Ascending aorta (tissue), 2 donors: ENCODE measurements at regions not wholly inside any gene's neighbourhood (a gene's known extent, or its start where the extent isn't known, plus 50 kb on each side); places are given as distances from the start of the nearest gene placed in this dataset.

Experiments
- DNase-seq, 2 donors: peaks; one replicate each; pipeline ENCODE4 v3.0.0-alpha.2; 2019; ENCODE audit warnings: low spot score in 2 of 2
- H3K27ac ChIP-seq, 2 donors: fragments of 200-600 bp; sonication (generic); one replicate each; pipeline ENCODE4 v1.5.1; 2016 to 2017; ENCODE audit warnings: mild to moderate bottlenecking in 1 of 2
- H3K27me3 ChIP-seq: fragments of 200-600 bp; sonication (generic); one replicate; pipeline ENCODE4 v1.5.1; 2017
- H3K36me3 ChIP-seq, 2 donors: fragments of 200-600 bp; sonication (generic); one replicate each; pipeline ENCODE4 v1.5.1; 2016
- H3K4me1 ChIP-seq, 2 donors: fragments of 200-600 bp; sonication (generic); one replicate each; pipeline ENCODE4 v1.5.1; 2016 to 2017; ENCODE audit warnings: mild to moderate bottlenecking in 1 of 2
- H3K4me3 ChIP-seq, 2 donors: fragments of 200-600 bp; sonication (generic); one replicate each; pipeline ENCODE4 v1.5.1; 2016 to 2017; ENCODE audit warnings: mild to moderate bottlenecking in 1 of 2
- H3K9me3 ChIP-seq, 2 donors: fragments of 200-600 bp; sonication (generic); one replicate each; pipeline ENCODE4 v1.5.1; 2016
- intact Hi-C: fragments of 100-400 bp; cut with DNase I; formaldehyde crosslinking; loops from one replicate; pipeline ENCODE4 v1.15.1; 2023
- TF ChIP-seq, protein P1 (sequence below), 3 experiments: fragments of 200-600 bp in 2 of 3; fragments of 450-650 bp in 1 of 3; sonication (generic) in 2 of 3; IDR thresholded peaks; one replicate each; pipeline ENCODE4 v1.5.1; 2016 to 2019; ENCODE audit warnings: antibody characterized with exemption in 3 of 3, mild to moderate bottlenecking in 1 of 3, moderate library complexity in 1 of 3

DNA sequence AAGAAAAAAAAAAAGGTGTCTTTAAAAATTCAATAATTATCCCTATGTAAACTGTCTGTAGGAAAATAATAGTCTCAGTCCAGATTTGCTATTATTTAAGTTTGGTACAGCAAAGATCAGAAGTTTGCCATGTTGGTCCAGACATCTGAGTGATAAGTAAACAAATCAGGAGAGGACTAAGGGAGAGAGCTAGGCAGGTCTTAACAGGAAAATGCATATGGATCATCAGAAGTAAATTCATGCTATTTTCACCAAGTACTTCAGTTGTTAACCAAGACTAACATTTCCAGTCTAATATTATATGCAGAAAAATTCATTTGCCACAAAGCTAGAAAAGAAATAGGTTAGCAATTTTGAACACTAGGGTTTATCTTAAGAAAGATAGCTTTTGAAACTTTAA, 95.0 kb upstream of the STK17B start:
- Histone ChIP-seq H3K27me3 (no peaks in the 10 kb centered on the region), H3K27ac (no peak overlapping the region), H3K36me3 (no peaks in the 10 kb centered on the region), H3K9me3 (no peaks in the 10 kb centered on the region), H3K4me1 (peaks cover 0 to 12% of the 10 kb centered on the region in 2 donors), H3K4me3 (no peak overlapping the region)
- intact Hi-C loops: no loop called here
- no peak for DNase-seq
- TF ChIP-seq, protein P1, sequence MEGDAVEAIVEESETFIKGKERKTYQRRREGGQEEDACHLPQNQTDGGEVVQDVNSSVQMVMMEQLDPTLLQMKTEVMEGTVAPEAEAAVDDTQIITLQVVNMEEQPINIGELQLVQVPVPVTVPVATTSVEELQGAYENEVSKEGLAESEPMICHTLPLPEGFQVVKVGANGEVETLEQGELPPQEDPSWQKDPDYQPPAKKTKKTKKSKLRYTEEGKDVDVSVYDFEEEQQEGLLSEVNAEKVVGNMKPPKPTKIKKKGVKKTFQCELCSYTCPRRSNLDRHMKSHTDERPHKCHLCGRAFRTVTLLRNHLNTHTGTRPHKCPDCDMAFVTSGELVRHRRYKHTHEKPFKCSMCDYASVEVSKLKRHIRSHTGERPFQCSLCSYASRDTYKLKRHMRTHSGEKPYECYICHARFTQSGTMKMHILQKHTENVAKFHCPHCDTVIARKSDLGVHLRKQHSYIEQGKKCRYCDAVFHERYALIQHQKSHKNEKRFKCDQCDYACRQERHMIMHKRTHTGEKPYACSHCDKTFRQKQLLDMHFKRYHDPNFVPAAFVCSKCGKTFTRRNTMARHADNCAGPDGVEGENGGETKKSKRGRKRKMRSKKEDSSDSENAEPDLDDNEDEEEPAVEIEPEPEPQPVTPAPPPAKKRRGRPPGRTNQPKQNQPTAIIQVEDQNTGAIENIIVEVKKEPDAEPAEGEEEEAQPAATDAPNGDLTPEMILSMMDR (IDR thresholded peaks at IDR 0.05): no peak

DNA sequence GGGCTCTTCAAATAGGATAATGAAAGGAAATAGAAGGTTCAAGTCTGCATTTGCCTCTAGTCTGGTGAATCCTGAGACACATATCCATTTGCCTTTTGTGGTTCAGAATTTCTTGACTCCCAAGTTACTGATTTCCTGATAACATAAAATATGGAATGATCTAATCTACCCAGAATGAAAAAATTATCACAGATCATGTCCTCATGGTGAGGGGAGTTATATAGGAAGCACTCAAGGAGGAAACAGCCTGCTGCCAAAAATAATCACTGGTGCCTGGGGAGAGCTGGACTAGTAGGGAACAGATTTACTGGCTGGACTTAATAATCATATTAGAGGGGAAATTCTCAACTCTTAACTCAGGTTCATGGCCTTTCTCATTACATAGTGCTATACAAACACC, 95.5 kb upstream of the STK17B start:
- TF ChIP-seq, protein P1 (IDR thresholded peaks at IDR 0.05): no peak
- H3K36me3 ChIP-seq: no peaks in the 10 kb centered on the region
- H3K4me3 ChIP-seq: no peak overlapping the region
- peaks cover 0 to 12% of the 10 kb centered on the region in 2 donors for H3K4me1 ChIP-seq
- no peaks in the 10 kb centered on the region for H3K9me3 ChIP-seq
- no peak for DNase-seq
- no peaks in the 10 kb centered on the region for H3K27me3 ChIP-seq
- intact Hi-C loops: no loop called here
- H3K27ac ChIP-seq: no peak overlapping the region

DNA sequence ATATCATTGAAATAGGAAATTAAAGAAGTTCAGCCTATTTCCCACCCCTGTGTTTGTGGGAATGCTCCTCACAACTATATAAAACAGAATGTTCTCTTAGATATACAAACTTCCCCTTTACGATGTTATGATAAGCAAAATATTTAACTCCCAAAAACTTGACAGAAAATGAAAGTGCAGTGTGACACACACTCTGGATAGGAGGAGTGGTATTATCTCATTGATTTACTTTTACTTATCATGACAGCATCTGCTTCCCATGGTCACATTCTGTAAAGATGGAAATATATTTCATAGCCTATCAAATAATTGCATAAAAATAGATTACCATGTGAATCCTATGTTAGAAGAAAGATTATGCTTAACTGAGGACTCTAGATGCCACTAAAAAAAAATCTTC, 96.6 kb upstream of the STK17B start:
- Histone ChIP-seq H3K4me3 (no peak overlapping the region), H3K4me1 (peaks cover 0 to 12% of the 10 kb centered on the region in 2 donors)

DNA sequence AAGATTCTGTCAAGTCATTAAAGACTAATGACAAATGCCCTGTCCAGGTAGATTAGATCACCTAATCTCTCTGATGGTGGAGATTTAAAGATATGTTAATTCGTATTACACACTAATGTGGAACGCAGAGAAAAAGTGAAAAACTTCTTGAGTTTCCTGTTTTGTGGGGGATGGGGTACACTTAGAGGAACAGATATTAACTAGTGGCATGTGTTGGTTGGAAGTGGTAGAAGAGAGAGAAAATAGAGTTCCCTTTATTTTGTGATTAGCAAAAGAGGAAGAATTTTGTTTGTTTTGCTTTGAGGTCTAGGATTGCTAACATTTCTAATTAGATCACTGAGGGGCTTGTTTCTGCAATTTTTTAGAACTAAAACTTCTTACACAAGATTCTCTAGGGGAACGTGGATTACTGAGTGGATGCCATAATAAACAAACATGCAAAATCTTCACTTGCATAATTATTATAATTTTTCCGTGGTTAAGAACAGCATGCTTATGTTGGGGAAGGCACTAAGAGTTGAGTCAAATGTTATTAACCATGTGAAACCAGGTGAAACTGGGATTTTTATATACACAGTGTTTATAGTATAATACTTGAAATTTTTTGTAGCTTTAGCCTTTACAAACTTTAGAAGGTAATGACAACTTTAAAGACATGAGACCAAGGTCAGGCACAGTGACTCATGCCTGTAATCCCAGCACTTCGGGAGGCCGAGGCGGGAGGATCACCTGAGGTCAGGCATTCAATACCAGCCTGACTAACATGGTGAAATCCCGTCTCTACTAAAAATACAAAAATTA, 97.4 kb upstream of the STK17B start:
- TF ChIP-seq, protein P1 (IDR thresholded peaks at IDR 0.05): no peak
- no peak for DNase-seq
- no peak overlapping the region for H3K4me3 ChIP-seq
- no peaks in the 10 kb centered on the region for H3K9me3 ChIP-seq
- H3K4me1 ChIP-seq: peaks cover 0 to 18% of the 10 kb centered on the region in 2 donors
- peak overlapping the region; percentile 16 to 34 for H3K27ac ChIP-seq
- H3K36me3 ChIP-seq: no peaks in the 10 kb centered on the region
- intact Hi-C loops: no loop called here
- H3K27me3 ChIP-seq: no peaks in the 10 kb centered on the region

More for the DNA sequence above, 96.6 kb upstream of the STK17B start:
- TF ChIP-seq, protein P1 (IDR thresholded peaks at IDR 0.05): no peak
- intact Hi-C loops: no loop called here
- Histone ChIP-seq H3K27ac (peak overlapping the region; percentile 16 to 34), H3K36me3 (no peaks in the 10 kb centered on the region), H3K27me3 (no peaks in the 10 kb centered on the region), H3K9me3 (no peaks in the 10 kb centered on the region)
- no peak for DNase-seq

DNA sequence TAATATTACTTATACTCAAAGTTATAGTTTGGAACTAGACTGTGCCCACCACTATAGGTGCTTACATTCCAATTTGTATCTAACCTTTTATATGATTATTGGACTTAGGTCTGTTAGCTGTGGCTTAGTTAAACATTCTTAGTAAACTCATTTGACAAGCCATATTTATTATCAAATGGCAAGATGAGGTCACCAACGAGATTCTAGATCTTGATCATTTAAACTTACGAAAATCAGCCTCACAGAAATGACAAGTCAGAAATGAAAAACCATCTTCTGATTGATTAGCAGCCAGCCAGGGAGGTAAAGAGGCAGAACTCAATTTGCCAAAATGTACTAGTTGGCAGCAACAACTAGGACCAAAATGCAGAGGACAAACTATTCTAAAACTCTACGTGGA, 100.4 kb upstream of the STK17B start:
- Histone ChIP-seq H3K27ac (no peak overlapping the region), H3K27me3 (no peaks in the 10 kb centered on the region), H3K4me1 (peaks cover 0 to 31% of the 10 kb centered on the region in 2 donors), H3K4me3 (no peak overlapping the region), H3K36me3 (no peaks in the 10 kb centered on the region), H3K9me3 (no peaks in the 10 kb centered on the region)
- intact Hi-C loops: no loop called here
- no peak for DNase-seq
- TF ChIP-seq, protein P1 (IDR thresholded peaks at IDR 0.05): no peak
